ENCODE measurements at regions not wholly inside any gene's neighbourhood (a gene's known extent, or its start where the extent isn't known, plus 50 kb on each side); places are given as distances from the start of the nearest gene placed in this dataset.

- no peak overlapping the region for H3K27ac ChIP-seq
- no peak for DNase-seq
- no peaks in the 10 kb centered on the region for H3K36me3 ChIP-seq
- TF ChIP-seq CTCF (IDR thresholded peaks at IDR 0.05) (no peak), POLR2A (IDR thresholded peaks at IDR 0.05) (no peak)
- H3K4me3 ChIP-seq: no peak overlapping the region
- no peaks in the 10 kb centered on the region for H3K4me1 ChIP-seq
- no peaks in the 10 kb centered on the region for H3K9me3 ChIP-seq
- no peaks in the 10 kb centered on the region for H3K27me3 ChIP-seq
Observed at GRCh38 chr5:96015709-96016108, 54.1 kb upstream of the ELL2 start.

- Histone ChIP-seq H3K4me3 (no peak overlapping the region), H3K27me3 (no peaks in the 10 kb centered on the region), H3K4me1 (no peaks in the 10 kb centered on the region), H3K9me3 (no peaks in the 10 kb centered on the region), H3K27ac (no peak overlapping the region), H3K36me3 (no peaks in the 10 kb centered on the region)
- TF ChIP-seq POLR2A (IDR thresholded peaks at IDR 0.05) (no peak), CTCF (IDR thresholded peaks at IDR 0.05) (no peak)
- DNase-seq: no peak
Observed at GRCh38 chr5:96014395-96014794, 52.7 kb upstream of the ELL2 start.

- H3K27me3 ChIP-seq: no peaks in the 10 kb centered on the region
- DNase-seq: no peak
- TF ChIP-seq CTCF (IDR thresholded peaks at IDR 0.05) (no peak), POLR2A (IDR thresholded peaks at IDR 0.05) (no peak)
- H3K9me3 ChIP-seq: no peaks in the 10 kb centered on the region
- H3K27ac ChIP-seq: no peak overlapping the region
- no peaks in the 10 kb centered on the region for H3K4me1 ChIP-seq
- H3K4me3 ChIP-seq: no peak overlapping the region
- H3K36me3 ChIP-seq: no peaks in the 10 kb centered on the region
Observed at GRCh38 chr5:96013254-96013653, 51.6 kb upstream of the ELL2 start.

GRCh38 chr5:96012399-96012798 lies 50.7 kb upstream of the ELL2 start:
- no peaks in the 10 kb centered on the region for H3K27me3 ChIP-seq
- H3K36me3 ChIP-seq: no peaks in the 10 kb centered on the region
- no peaks in the 10 kb centered on the region for H3K4me1 ChIP-seq
- no peak overlapping the region for H3K4me3 ChIP-seq
- no peak for TF ChIP-seq POLR2A (IDR thresholded peaks at IDR 0.05)
- TF ChIP-seq CTCF (IDR thresholded peaks at IDR 0.05): no peak
- H3K27ac ChIP-seq: no peak overlapping the region
- no peak for DNase-seq
- no peaks in the 10 kb centered on the region for H3K9me3 ChIP-seq

Small RNA genes in the stretch of these regions (small RNA-seq; reads per million reads assigned to genes)
- 0 to 0.06 reads per million in 2 donors for gene MIR583
- 0 reads per million in 2 donors for gene RNU6-524P
